ENCODE measurements at regions not wholly inside any gene's neighbourhood (a gene's known extent, or its start where the extent isn't known, plus 50 kb on each side); places are given as distances from the start of the nearest gene placed in this dataset.

DNA sequence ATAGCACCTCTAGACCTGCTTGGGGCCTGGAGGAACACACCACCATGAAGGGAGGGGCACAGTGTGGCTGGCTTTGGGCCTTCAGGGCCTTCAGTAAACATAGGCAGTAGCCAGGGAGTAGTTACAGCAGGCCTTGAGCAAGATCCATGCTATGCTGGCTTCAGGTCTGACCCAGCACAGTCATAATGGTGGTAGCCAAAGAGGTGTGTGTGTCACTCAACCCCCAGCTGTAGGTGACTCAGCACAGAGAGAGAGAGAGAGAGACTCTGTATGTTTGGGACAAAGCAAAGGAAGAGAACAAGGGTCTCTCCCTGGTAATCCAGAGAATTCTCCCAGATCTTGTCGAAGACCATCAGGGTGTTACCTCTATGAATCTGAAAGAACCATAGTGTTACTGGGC, 250.5 kb upstream of the PKN2 start:
- no peak for TF ChIP-seq CTCF (conservative IDR thresholded peaks at IDR 0.05; ENCODE audit: low read length)
- TF ChIP-seq EZH2phosphoT487 (IDR thresholded peaks at IDR 0.05; ENCODE audit: borderline replicate concordance, low read depth, low read length), result no peak

Measured in OCI-LY7 (cell line).